ENCODE measurements at regions not wholly inside any gene's neighbourhood (a gene's known extent, or its start where the extent isn't known, plus 50 kb on each side); places are given as distances from the start of the nearest gene placed in this dataset.

- intact Hi-C loops (cut with DNase I) = no loop called here
- ATAC-seq (no peak), DNase-seq (no peak)
- Histone ChIP-seq H3K36me3 (no peaks in the 10 kb centered on the region), H3K27ac (no peak overlapping the region), H3K4me3 (no peak overlapping the region), H3K4me1 (no peaks in the 10 kb centered on the region), H3K9me3 (peaks cover 0 to 14% (median 0%) of the 10 kb centered on the region in 4 donors), H3K27me3 (no peaks in the 10 kb centered on the region)
- TF ChIP-seq, protein P1, sequence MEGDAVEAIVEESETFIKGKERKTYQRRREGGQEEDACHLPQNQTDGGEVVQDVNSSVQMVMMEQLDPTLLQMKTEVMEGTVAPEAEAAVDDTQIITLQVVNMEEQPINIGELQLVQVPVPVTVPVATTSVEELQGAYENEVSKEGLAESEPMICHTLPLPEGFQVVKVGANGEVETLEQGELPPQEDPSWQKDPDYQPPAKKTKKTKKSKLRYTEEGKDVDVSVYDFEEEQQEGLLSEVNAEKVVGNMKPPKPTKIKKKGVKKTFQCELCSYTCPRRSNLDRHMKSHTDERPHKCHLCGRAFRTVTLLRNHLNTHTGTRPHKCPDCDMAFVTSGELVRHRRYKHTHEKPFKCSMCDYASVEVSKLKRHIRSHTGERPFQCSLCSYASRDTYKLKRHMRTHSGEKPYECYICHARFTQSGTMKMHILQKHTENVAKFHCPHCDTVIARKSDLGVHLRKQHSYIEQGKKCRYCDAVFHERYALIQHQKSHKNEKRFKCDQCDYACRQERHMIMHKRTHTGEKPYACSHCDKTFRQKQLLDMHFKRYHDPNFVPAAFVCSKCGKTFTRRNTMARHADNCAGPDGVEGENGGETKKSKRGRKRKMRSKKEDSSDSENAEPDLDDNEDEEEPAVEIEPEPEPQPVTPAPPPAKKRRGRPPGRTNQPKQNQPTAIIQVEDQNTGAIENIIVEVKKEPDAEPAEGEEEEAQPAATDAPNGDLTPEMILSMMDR (IDR thresholded peaks at IDR 0.05) = no peak
- no peak for TF ChIP-seq POLR2A (IDR thresholded peaks at IDR 0.05)
- WGBS (ENCODE audit: insufficient coverage, low coverage, low lambda C conversion rate, missing lambda C conversion rate) = 92% methylated on average over 1 of the region's 2 CpGs
Measured at GRCh38 chr3:72223116-72223515, 438.2 kb upstream of the PROK2 start.

- no peak for DNase-seq
- Histone ChIP-seq H3K27ac (no peak overlapping the region), H3K27me3 (no peaks in the 10 kb centered on the region), H3K9me3 (peaks cover 0 to 14% (median 0%) of the 10 kb centered on the region in 4 donors), H3K4me3 (no peak overlapping the region), H3K36me3 (no peaks in the 10 kb centered on the region), H3K4me1 (no peaks in the 10 kb centered on the region)
- no peak for ATAC-seq
- intact Hi-C loops (cut with DNase I) = no loop called here
- no peak for TF ChIP-seq POLR2A (IDR thresholded peaks at IDR 0.05)
- TF ChIP-seq, protein P1 (IDR thresholded peaks at IDR 0.05) = no peak
- 91% methylated on average over 9 of the region's 9 CpGs for WGBS (ENCODE audit: insufficient coverage, low coverage, low lambda C conversion rate, missing lambda C conversion rate)
Measured at GRCh38 chr3:72222410-72222809, 437.5 kb upstream of the PROK2 start.

DNA sequence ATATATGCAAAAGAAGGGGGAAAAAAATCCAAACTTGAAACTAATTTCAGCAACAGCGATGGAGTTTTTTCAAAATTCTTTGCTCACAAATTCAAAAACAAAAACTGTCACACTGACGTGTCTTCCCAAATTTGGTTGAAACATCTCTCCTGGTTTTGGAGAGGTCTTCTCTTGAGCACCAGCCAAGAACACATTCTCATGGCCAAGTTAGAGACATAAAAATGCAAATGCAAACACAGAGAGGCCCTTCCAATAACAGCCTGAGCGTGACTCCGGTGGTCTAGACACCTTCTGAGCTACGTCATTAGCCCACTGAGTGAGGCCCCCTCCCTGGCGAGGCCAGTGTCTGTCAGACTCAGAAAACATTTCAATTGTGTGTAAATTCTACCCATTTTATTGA is 436.0 kb upstream of the PROK2 start:
- H3K36me3 ChIP-seq = no peaks in the 10 kb centered on the region
- no peak overlapping the region for H3K4me3 ChIP-seq
- intact Hi-C loops (cut with DNase I) = no loop called here
- H3K27ac ChIP-seq = no peak overlapping the region
- H3K4me1 ChIP-seq = no peaks in the 10 kb centered on the region
- no peaks in the 10 kb centered on the region for H3K27me3 ChIP-seq
- no peak for ATAC-seq
- 95% methylated on average over 4 of the region's 6 CpGs for WGBS (ENCODE audit: insufficient coverage, low coverage, low lambda C conversion rate, missing lambda C conversion rate)
- peaks cover 0 to 14% (median 0%) of the 10 kb centered on the region in 4 donors for H3K9me3 ChIP-seq
- TF ChIP-seq, protein P1 (IDR thresholded peaks at IDR 0.05) = no peak
- no peak for TF ChIP-seq POLR2A (IDR thresholded peaks at IDR 0.05)
- no peak for DNase-seq

GRCh38 chr3:72219752-72220151 is 434.8 kb upstream of the PROK2 start:
- intact Hi-C loops (cut with DNase I) = no loop called here
- H3K4me3 ChIP-seq = no peak overlapping the region
- H3K36me3 ChIP-seq = no peaks in the 10 kb centered on the region
- no peak overlapping the region for H3K27ac ChIP-seq
- DNase-seq = no peak
- no peaks in the 10 kb centered on the region for H3K27me3 ChIP-seq
- peaks cover 0 to 7% (median 0%) of the 10 kb centered on the region in 4 donors for H3K9me3 ChIP-seq
- TF ChIP-seq POLR2A (IDR thresholded peaks at IDR 0.05) = no peak
- TF ChIP-seq, protein P1 (IDR thresholded peaks at IDR 0.05) = no peak
- no peak for ATAC-seq
- H3K4me1 ChIP-seq = no peaks in the 10 kb centered on the region
- WGBS (ENCODE audit: insufficient coverage, low coverage, low lambda C conversion rate, missing lambda C conversion rate) = 75% methylated on average over 3 of the region's 3 CpGs

GRCh38 chr3:72217570-72217969 is 432.6 kb upstream of the PROK2 start:
- Histone ChIP-seq H3K27ac (no peak overlapping the region), H3K9me3 (no peaks in the 10 kb centered on the region), H3K36me3 (no peaks in the 10 kb centered on the region), H3K4me3 (no peak overlapping the region), H3K4me1 (no peaks in the 10 kb centered on the region), H3K27me3 (no peaks in the 10 kb centered on the region)
- 85% methylated on average over 7 of the region's 7 CpGs for WGBS (ENCODE audit: insufficient coverage, low coverage, low lambda C conversion rate, missing lambda C conversion rate)
- DNase-seq (no peak), ATAC-seq (no peak)
- TF ChIP-seq, protein P1 (IDR thresholded peaks at IDR 0.05) = no peak
- TF ChIP-seq POLR2A (IDR thresholded peaks at IDR 0.05) = no peak
- intact Hi-C loops (cut with DNase I) = no loop called here

Measured in right lobe of liver (tissue), 6 donors.